ENCODE measurements at regions not wholly inside any gene's neighbourhood (a gene's known extent, or its start where the extent isn't known, plus 50 kb on each side); places are given as distances from the start of the nearest gene placed in this dataset.
"Not testable (repeated sequence)": the region's sequence is repeated elsewhere in the genome, so short reads cannot be mapped to it uniquely, and the experiment has no call there.

GRCh38 chr7:121681700-121682099 is 191.3 kb upstream of the PTPRZ1 start:
- H3K4me3 ChIP-seq (ENCODE audit: low read depth in 2 of 2, low read length in 2 of 2), result no peak overlapping the region
- TF ChIP-seq POLR2AphosphoS5 (IDR thresholded peaks at IDR 0.05; ENCODE audit: low read depth, low read length) (no peak), TCF7L2 (IDR thresholded peaks at IDR 0.05; ENCODE audit: low read depth, low read length) (no peak), REST (IDR thresholded peaks at IDR 0.05; ENCODE audit: insufficient read depth in 1 of 2, low read depth in 2 of 2, low read length in 1 of 2) (no peak), SIN3A (IDR thresholded peaks at IDR 0.05; ENCODE audit: borderline replicate concordance, insufficient read depth, low read depth, low read length) (no peak)
- TF ChIP-seq, protein P1, sequence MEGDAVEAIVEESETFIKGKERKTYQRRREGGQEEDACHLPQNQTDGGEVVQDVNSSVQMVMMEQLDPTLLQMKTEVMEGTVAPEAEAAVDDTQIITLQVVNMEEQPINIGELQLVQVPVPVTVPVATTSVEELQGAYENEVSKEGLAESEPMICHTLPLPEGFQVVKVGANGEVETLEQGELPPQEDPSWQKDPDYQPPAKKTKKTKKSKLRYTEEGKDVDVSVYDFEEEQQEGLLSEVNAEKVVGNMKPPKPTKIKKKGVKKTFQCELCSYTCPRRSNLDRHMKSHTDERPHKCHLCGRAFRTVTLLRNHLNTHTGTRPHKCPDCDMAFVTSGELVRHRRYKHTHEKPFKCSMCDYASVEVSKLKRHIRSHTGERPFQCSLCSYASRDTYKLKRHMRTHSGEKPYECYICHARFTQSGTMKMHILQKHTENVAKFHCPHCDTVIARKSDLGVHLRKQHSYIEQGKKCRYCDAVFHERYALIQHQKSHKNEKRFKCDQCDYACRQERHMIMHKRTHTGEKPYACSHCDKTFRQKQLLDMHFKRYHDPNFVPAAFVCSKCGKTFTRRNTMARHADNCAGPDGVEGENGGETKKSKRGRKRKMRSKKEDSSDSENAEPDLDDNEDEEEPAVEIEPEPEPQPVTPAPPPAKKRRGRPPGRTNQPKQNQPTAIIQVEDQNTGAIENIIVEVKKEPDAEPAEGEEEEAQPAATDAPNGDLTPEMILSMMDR (IDR thresholded peaks at IDR 0.05), result no peak
- no TSS peak for BruUV-seq (replicated peaks)
- H3K36me3 ChIP-seq (ENCODE audit: control insufficient read depth, insufficient read depth, low read length), result no peaks in the 10 kb centered on the region
- ChIA-PET CTCF (no interaction called here), POLR2A (no interaction called here)
- ATAC-seq (no peak), DNase-seq (ENCODE audit: low read depth, low spot score) (no peak)
- H3K27ac ChIP-seq (ENCODE audit: low read length), result no peak overlapping the region
- H3K4me1 ChIP-seq (ENCODE audit: control insufficient read depth, insufficient read depth, low read length), result no peaks in the 10 kb centered on the region
- in situ Hi-C loops (cut with HindIII; ENCODE audit: low pct_unique_long_range_greater_than_20kb, low sequenced_read_pairs) (no loop called here), intact Hi-C loops (cut with micrococcal nuclease; ENCODE audit: unreplicated experiment) (no loop called here)
- H3K9me3 ChIP-seq (ENCODE audit: control insufficient read depth, insufficient read depth, low read depth, low read length), result no peaks in the 10 kb centered on the region; the same call in 1 of the 2 replicates
- H3K27me3 ChIP-seq (ENCODE audit: control insufficient read depth, insufficient read depth, low read length), result no peaks in the 10 kb centered on the region; the same call in 1 of the 2 replicates

GRCh38 chr7:121676168-121676567 is 196.8 kb upstream of the PTPRZ1 start:
- in situ Hi-C loops (cut with HindIII; ENCODE audit: low pct_unique_long_range_greater_than_20kb, low sequenced_read_pairs) (no loop called here), intact Hi-C loops (cut with micrococcal nuclease; ENCODE audit: unreplicated experiment) (no loop called here)
- Histone ChIP-seq H3K36me3 (ENCODE audit: control insufficient read depth, insufficient read depth, low read length) (no peaks in the 10 kb centered on the region), H3K4me3 (ENCODE audit: low read depth in 2 of 2, low read length in 2 of 2) (no peak overlapping the region), H3K27me3 (ENCODE audit: control insufficient read depth, insufficient read depth, low read length) (no peaks in the 10 kb centered on the region; the same call in 1 of the 2 replicates), H3K9me3 (ENCODE audit: control insufficient read depth, insufficient read depth, low read depth, low read length) (no peaks in the 10 kb centered on the region), H3K4me1 (ENCODE audit: control insufficient read depth, insufficient read depth, low read length) (no peaks in the 10 kb centered on the region), H3K27ac (ENCODE audit: low read length) (no peak overlapping the region)
- ATAC-seq, result no peak
- BruUV-seq (replicated peaks), result no TSS peak
- no peak for DNase-seq (ENCODE audit: low read depth, low spot score)
- ChIA-PET CTCF (no interaction called here), POLR2A (no interaction called here)
- TF ChIP-seq REST (IDR thresholded peaks at IDR 0.05; ENCODE audit: insufficient read depth in 1 of 2, low read depth in 2 of 2, low read length in 1 of 2) (no peak), POLR2AphosphoS5 (IDR thresholded peaks at IDR 0.05; ENCODE audit: low read depth, low read length) (no peak), SIN3A (IDR thresholded peaks at IDR 0.05; ENCODE audit: borderline replicate concordance, insufficient read depth, low read depth, low read length) (no peak), TCF7L2 (IDR thresholded peaks at IDR 0.05; ENCODE audit: low read depth, low read length) (no peak)
- TF ChIP-seq, protein P1 (IDR thresholded peaks at IDR 0.05), result no peak

DNA sequence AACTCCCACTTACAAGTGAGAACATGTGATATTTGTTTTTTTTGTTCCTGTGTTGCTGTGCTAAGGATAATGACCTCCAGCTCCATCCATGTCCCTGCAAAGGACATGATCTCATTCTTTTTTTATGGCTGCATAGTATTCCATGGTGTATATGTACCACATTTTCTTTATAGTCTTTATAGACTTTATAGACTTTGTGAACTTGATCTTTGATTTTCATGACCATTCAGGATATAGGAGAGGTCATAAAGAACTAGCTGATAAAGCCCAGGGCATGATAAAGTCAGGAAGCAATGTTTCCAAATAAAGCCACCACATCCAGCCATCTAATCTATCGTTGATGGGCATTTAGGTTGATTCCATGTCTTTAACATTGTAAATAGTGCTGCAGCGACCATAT is 198.5 kb upstream of the PTPRZ1 start:
- H3K4me3 ChIP-seq (ENCODE audit: low read depth in 2 of 2, low read length in 2 of 2); H3K27me3 ChIP-seq (ENCODE audit: control insufficient read depth, insufficient read depth, low read length); H3K36me3 ChIP-seq (ENCODE audit: control insufficient read depth, insufficient read depth, low read length); H3K4me1 ChIP-seq (ENCODE audit: control insufficient read depth, insufficient read depth, low read length); H3K9me3 ChIP-seq (ENCODE audit: control insufficient read depth, insufficient read depth, low read depth, low read length); ATAC-seq; in situ Hi-C loops (cut with HindIII; ENCODE audit: low pct_unique_long_range_greater_than_20kb, low sequenced_read_pairs); H3K27ac ChIP-seq (ENCODE audit: low read length); POLR2A ChIA-PET; BruUV-seq (replicated peaks); CTCF ChIA-PET; DNase-seq (ENCODE audit: low read depth, low spot score); intact Hi-C loops (cut with micrococcal nuclease; ENCODE audit: unreplicated experiment): not testable (repeated sequence)
